Hematopoietic multipotent progenitor cell treated with erythropoietin and hydrocortisone succinate and interleukin-3 and kit ligand, for 4 days (in vitro differentiated cells): ENCODE measurements at regions not wholly inside any gene's neighbourhood (a gene's known extent, or its start where the extent isn't known, plus 50 kb on each side); places are given as distances from the start of the nearest gene placed in this dataset.
A peak's percentile ranks its signal among the peaks of the same experiment; 100 is the strongest.

ENCODE experiments used
- DNase-seq: peaks from one replicate; pipeline ENCODE4 v3.0.0-alpha.2; 2015

GRCh38 chr3:152516216-152516615 is 247.5 kb downstream of the MBNL1 start:
- peak; percentile 19 for DNase-seq

- no peak for DNase-seq
Measured at GRCh38 chr3:152517502-152517901, 248.8 kb downstream of the MBNL1 start.

- no peak for DNase-seq
Measured at GRCh38 chr3:152518346-152518745, 249.6 kb downstream of the MBNL1 start.

- no peak for DNase-seq
Measured at GRCh38 chr3:152519376-152519775, 250.6 kb downstream of the MBNL1 start.

- DNase-seq = no peak
Measured at GRCh38 chr3:152522036-152522435, 253.3 kb downstream of the MBNL1 start.

GRCh38 chr3:152524198-152525140 is 255.7 kb downstream of the MBNL1 start:
- peak; percentile 83 for DNase-seq

GRCh38 chr3:152531717-152532116 is 263.0 kb downstream of the MBNL1 start:
- no peak for DNase-seq

- no peak for DNase-seq
Measured at GRCh38 chr3:152538518-152538917, 269.8 kb downstream of the MBNL1 start.

GRCh38 chr3:152539191-152539764 is 270.5 kb downstream of the MBNL1 start:
- peak; percentile 43 for DNase-seq

- no peak for DNase-seq
Measured at GRCh38 chr3:152540120-152540519, 271.4 kb downstream of the MBNL1 start.

GRCh38 chr3:152547153-152547552 is 278.4 kb downstream of the MBNL1 start:
- no peak for DNase-seq

GRCh38 chr3:152549263-152549662 is 280.5 kb downstream of the MBNL1 start:
- no peak for DNase-seq

GRCh38 chr3:152550284-152550683 is 281.6 kb downstream of the MBNL1 start:
- peak; percentile 20 for DNase-seq

- DNase-seq = no peak
Measured at GRCh38 chr3:152554980-152555379, 280.0 kb upstream of the P2RY1 start.

GRCh38 chr3:152555666-152556291 is 279.2 kb upstream of the P2RY1 start:
- no peak for DNase-seq

- peak; percentile 20 for DNase-seq
Measured at GRCh38 chr3:152556731-152557254, 278.1 kb upstream of the P2RY1 start.

- DNase-seq = no peak
Measured at GRCh38 chr3:152557302-152557999, 277.5 kb upstream of the P2RY1 start.

GRCh38 chr3:152558386-152558785 is 276.5 kb upstream of the P2RY1 start:
- no peak for DNase-seq

- no peak for DNase-seq
Measured at GRCh38 chr3:152559246-152559645, 275.7 kb upstream of the P2RY1 start.

- no peak for DNase-seq
Measured at GRCh38 chr3:152564459-152564858, 270.5 kb upstream of the P2RY1 start.

GRCh38 chr3:152574461-152575079 is 260.4 kb upstream of the P2RY1 start:
- DNase-seq = peak; percentile 83

GRCh38 chr3:152578769-152579168 is 256.2 kb upstream of the P2RY1 start:
- DNase-seq = no peak
